ENCODE measurements at regions not wholly inside any gene's neighbourhood (a gene's known extent, or its start where the extent isn't known, plus 50 kb on each side); places are given as distances from the start of the nearest gene placed in this dataset.

DNA sequence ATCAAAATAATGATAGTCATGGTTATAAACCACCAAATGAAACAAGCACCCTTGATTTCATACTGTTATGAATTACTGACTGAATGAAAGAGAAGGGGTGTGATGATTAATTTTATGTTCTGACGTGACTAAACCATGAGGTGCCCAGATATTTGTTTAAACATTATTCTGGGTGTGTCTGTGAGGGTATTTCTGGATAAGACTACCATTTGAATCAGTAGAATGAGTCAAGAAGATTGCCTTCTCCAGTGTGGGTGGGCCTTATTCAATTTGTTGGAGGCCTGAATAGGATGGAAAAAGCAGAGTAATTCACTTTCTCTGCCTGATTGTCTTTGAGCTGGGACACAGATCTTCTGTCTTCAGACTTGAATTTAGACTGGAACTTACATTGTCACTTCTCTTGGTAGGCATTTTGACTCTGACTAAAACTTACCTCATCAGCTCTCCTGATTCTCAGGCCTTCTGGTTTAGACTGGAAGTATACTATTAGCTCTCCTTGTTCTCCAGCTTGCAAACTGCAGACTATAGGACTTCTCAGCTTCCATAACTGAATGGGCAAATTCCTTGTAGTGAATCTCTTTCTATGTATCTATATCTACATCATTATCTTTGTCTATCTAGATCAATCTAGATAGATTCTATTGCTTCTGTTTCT is 321.9 kb upstream of the TARS1 start:
- intact Hi-C loops (cut with micrococcal nuclease; ENCODE audit: unreplicated experiment) (no loop called here), in situ Hi-C loops (cut with HindIII; ENCODE audit: extremely low pct_ligation_motif_present, low pct_unique_long_range_greater_than_20kb) (no loop called here)
- no peaks in the 10 kb centered on the region for H3K79me2 ChIP-seq (ENCODE audit: insufficient read depth, low read length)
- TF ChIP-seq NR2F1 (CRISPR knock-in tag; IDR thresholded peaks at IDR 0.05): no peak
- no peak for TF ChIP-seq ZNF841 (CRISPR knock-in tag; IDR thresholded peaks at IDR 0.05; ENCODE audit: borderline replicate concordance)
- TF ChIP-seq ATM (IDR thresholded peaks at IDR 0.05; ENCODE audit: borderline replicate concordance): no peak
- no peak for TF ChIP-seq ZNF468 (CRISPR knock-in tag; IDR thresholded peaks at IDR 0.05)
- TF ChIP-seq ZNF460 (CRISPR knock-in tag; IDR thresholded peaks at IDR 0.05; ENCODE audit: borderline replicate concordance): no peak
- TF ChIP-seq SP2 (CRISPR knock-in tag; IDR thresholded peaks at IDR 0.05): no peak
- TF ChIP-seq, protein P1, sequence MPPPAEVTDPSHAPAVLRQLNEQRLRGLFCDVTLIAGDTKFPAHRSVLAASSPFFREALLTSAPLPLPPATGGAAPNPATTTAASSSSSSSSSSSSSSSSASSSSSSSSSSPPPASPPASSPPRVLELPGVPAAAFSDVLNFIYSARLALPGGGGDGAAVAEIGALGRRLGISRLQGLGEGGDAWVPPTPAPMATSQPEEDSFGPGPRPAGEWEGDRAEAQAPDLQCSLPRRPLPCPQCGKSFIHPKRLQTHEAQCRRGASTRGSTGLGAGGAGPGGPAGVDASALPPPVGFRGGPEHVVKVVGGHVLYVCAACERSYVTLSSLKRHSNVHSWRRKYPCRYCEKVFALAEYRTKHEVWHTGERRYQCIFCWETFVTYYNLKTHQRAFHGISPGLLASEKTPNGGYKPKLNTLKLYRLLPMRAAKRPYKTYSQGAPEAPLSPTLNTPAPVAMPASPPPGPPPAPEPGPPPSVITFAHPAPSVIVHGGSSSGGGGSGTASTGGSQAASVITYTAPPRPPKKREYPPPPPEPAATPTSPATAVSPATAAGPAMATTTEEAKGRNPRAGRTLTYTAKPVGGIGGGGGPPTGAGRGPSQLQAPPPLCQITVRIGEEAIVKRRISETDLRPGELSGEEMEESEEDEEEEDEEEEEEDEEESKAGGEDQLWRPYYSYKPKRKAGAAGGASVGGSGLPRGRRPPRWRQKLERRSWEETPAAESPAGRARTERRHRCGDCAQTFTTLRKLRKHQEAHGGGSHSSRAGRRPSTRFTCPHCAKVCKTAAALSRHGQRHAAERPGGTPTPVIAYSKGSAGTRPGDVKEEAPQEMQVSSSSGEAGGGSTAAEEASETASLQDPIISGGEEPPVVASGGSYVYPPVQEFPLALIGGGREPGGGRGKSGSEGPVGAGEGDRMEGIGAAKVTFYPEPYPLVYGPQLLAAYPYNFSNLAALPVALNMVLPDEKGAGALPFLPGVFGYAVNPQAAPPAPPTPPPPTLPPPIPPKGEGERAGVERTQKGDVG (CRISPR knock-in tag; IDR thresholded peaks at IDR 0.05; ENCODE audit: borderline replicate concordance): no peak
- no peak for TF ChIP-seq GATAD2A (CRISPR knock-in tag; IDR thresholded peaks at IDR 0.05)
- TF ChIP-seq, protein P2, sequence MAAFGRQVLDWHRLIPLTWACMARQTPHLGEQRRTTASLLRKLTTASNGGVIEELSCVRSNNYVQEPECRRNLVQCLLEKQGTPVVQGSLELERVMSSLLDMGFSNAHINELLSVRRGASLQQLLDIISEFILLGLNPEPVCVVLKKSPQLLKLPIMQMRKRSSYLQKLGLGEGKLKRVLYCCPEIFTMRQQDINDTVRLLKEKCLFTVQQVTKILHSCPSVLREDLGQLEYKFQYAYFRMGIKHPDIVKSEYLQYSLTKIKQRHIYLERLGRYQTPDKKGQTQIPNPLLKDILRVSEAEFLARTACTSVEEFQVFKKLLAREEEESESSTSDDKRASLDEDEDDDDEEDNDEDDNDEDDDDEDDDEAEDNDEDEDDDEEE (CRISPR knock-in tag; IDR thresholded peaks at IDR 0.05): no peak
- TF ChIP-seq NR3C1 (CRISPR knock-in tag; IDR thresholded peaks at IDR 0.05): no peak
- no peak for TF ChIP-seq DNMT1 (CRISPR knock-in tag; IDR thresholded peaks at IDR 0.05)
- TF ChIP-seq TCF7 (IDR thresholded peaks at IDR 0.05; ENCODE audit: low read depth): no peak
- no peak for TF ChIP-seq ZBTB3 (CRISPR knock-in tag; IDR thresholded peaks at IDR 0.05; ENCODE audit: borderline replicate concordance, low read depth)
- TF ChIP-seq ZNF501 (CRISPR knock-in tag; IDR thresholded peaks at IDR 0.05): no peak
- no peak for TF ChIP-seq ZBTB38 (CRISPR knock-in tag; IDR thresholded peaks at IDR 0.05)
- no peak for ATAC-seq
- H3K27ac ChIP-seq (ENCODE audit: extremely low read length, insufficient read depth, low read length): no peak overlapping the region
- no peak overlapping the region for H3K4me2 ChIP-seq (ENCODE audit: low read depth, low read length)
- H3K9ac ChIP-seq (ENCODE audit: insufficient read depth, low read depth, low read length): no peak overlapping the region
- WGBS (ENCODE audit: low lambda C conversion rate): 18% methylated on average over 1 of the region's 1 CpG
- POLR2A ChIA-PET: no interaction called here
- BruUV-seq (replicated peaks): no TSS peak
- no peaks in the 10 kb centered on the region; a peak in 1 of 5 replicates for H3K27me3 ChIP-seq (ENCODE audit: control insufficient read depth in 1 of 2, insufficient read depth in 2 of 2, low read length in 2 of 2)
- no peaks in the 10 kb centered on the region for H3K36me3 ChIP-seq (replicated peaks in 1 of 2; ENCODE audit: control insufficient read depth in 1 of 2, insufficient read depth in 2 of 2, low read length in 2 of 2)
- CTCF ChIA-PET (ENCODE audit: low intra/inter-chr PET ratio, low total read pairs): no interaction called here
- FAIRE-seq: no peak
- no peak overlapping the region for H2AFZ ChIP-seq (ENCODE audit: low read length)
- no peaks in the 10 kb centered on the region for H4K20me1 ChIP-seq (ENCODE audit: insufficient read depth, low read length)
- H3K4me3 ChIP-seq (replicated peaks in 1 of 3; ENCODE audit: insufficient read depth in 1 of 3, low read depth in 2 of 3, low read length in 3 of 3): no peak overlapping the region
- H3K4me1 ChIP-seq (ENCODE audit: insufficient read depth, low read length): no peaks in the 10 kb centered on the region
- no peaks in the 10 kb centered on the region for H3K9me3 ChIP-seq (ENCODE audit: low read length)
- no peak for DNase-seq (ENCODE audit: low spot score)
